Renal cortical epithelial cell (primary cell): ENCODE measurements at regions not wholly inside any gene's neighbourhood (a gene's known extent, or its start where the extent isn't known, plus 50 kb on each side); places are given as distances from the start of the nearest gene placed in this dataset.
"Not testable (repeated sequence)": the region's sequence is repeated elsewhere in the genome, so short reads cannot be mapped to it uniquely, and the experiment has no call there.

Experiments used
- DNase-seq: peaks from one replicate; pipeline ENCODE4 v3.0.0-alpha.2; 2011; ENCODE audit warnings: low read depth

GRCh38 chr6:30832864-30833263, 51.5 kb upstream of the DDR1 start:
- DNase-seq: no peak

DNA sequence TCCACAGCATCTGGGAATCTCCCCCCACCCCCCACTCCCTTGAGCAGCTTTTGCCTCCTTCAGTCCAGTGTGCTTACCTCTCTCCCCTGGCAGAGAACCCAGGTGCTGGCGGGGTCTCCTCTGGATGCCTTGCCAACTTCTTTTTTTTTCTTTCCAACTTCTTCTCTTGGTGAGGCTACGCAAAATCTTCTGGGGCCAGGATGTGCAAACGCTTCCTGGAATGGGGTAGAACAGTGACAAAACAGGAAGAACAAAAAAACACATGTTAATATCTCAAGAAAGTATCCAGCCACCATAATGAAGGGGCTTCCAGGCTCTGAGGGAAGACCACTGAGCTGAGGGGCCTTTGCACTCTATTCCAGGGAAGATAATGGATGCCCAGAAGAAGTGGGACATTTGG, 53.9 kb upstream of the DDR1 start:
- no peak for DNase-seq

GRCh38 chr6:30829639-30830255, 54.6 kb upstream of the DDR1 start:
- DNase-seq: no peak

DNA sequence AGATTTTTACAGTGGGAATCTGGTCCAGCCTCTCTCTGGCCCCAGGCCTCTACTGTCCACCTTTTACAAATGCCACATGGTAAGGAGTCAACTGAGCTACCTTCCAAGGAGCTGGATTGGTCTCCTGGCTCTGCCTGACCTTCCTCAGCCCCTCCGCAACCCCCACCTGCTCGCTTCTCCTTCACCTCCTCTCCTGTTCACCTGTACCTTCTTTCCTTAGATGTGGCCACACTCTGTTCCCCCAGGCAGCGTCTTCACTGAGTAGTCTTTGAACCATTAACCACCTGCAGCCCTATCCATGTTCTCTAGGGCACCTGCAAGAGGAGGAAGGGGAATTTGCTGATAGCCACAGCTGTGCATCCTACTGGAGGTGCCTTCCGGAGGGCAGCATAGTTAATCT, 55.3 kb upstream of the DDR1 start:
- no peak for DNase-seq

DNA sequence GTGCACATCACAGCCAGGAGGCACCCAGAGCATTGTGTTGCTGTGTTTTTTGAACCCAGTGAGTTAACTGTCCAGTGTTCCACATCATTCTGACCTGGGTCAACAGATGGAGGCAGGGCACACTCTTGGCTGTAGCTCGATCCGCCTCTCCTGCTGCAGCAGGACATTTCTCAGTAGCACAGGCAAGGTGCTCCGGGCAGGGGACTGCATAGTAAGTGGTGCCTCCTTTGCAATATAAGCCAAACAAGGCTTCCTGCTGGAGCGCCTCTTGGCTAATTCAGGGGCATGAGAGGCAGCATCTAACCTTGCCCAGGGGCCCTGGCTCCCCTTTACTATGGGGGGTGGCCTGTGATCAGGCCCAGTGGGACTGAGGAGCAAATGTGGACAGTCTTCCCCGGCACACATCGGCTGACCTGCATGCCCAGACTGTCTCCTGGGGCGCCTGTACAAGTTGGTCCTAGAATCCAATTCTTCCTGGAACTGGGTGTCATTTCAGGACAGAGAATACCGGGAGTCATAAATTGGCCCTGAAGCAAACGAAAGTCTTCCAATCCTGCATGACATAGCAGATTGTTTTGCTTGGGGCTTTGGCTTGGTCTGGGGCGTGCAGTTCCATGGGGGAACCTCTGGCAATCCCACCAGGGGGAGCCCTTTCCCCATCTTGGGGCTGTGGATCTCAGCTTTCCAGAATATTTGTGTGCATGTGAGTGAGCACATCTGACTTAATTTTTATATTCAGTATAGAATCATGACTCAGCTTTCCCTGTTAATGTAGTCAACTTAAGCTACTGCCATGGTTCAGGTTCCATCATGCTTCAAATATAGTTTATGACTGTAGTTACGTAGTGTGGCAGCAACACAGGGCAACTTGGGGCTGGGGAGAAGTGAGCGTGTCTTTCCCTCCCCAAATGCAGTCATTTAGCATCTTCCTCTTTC, 56.0 kb upstream of the DDR1 start:
- DNase-seq: peak; percentile 72

- DNase-seq: peak; percentile 59
Measured at GRCh38 chr6:30826961-30827342, 57.4 kb upstream of the DDR1 start.

- no peak for DNase-seq
Measured at GRCh38 chr6:30824698-30825097, 59.6 kb upstream of the DDR1 start.

- DNase-seq: no peak
Measured at GRCh38 chr6:30823534-30823865, 60.8 kb upstream of the DDR1 start.

DNA sequence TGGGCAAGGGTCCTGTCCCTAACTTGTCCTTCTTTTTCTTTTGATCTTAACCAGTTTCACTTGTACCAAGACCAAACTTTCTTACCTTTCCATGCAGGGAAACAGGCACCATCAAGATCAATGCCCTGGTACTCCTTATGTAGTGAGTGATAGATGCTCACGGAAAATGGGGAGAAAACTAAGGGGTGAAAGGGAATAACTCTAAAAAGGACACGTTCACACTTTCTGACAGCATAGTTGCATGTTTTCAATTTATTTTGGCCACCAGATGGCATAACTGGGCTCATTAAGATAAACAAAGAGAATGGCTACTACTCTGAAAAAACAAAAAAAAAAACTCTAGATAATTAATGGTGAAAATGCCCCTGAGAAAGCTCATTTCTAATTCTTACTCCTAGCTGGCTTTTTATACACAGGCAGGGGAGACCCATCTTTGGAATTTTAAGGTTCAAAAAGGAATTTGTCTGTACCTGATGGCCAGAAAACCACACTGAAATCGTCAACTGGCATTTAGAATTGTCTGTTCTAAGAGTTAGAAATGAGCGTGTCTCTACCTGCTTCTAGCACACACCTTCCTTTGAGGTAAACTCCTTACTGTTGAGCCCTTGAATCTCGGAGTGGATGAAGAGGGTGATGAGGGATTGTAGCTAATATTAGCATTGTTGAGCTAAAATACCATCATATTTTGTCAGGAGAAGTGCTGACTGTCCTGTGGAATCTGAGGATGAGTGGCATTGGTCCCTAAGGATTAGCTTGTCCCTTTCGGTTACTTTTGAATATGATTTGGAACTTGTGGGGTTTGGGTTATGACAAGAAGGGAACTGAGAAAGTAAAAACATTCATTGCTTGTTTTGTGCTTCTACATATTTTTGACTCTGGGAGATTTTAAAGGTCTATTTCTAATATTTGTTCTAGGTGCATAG, 62.2 kb upstream of the DDR1 start:
- DNase-seq: peak; percentile 59

DNA sequence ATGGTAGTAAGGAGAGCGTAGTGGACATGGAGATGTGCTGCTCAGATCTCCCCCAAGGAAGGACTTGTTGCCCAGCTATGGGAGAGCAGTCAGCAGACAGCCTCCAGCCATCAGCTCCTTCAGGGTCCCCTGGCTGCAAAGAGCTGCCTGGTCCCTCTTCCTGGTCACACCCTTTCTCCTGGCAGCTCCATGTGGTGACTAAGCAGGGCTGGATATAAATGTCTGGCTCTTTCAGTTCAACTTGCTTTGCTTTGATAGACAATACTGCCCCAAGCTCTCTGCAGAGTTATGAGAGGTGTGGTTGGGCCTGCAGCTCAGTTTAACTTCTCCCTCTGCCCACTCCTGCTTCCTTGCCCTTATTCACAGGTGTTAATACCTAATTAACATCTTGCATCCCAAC, 64.1 kb upstream of the DDR1 start:
- DNase-seq: peak; percentile 93

GRCh38 chr6:30819297-30819917, 64.9 kb upstream of the DDR1 start:
- no peak for DNase-seq

DNA sequence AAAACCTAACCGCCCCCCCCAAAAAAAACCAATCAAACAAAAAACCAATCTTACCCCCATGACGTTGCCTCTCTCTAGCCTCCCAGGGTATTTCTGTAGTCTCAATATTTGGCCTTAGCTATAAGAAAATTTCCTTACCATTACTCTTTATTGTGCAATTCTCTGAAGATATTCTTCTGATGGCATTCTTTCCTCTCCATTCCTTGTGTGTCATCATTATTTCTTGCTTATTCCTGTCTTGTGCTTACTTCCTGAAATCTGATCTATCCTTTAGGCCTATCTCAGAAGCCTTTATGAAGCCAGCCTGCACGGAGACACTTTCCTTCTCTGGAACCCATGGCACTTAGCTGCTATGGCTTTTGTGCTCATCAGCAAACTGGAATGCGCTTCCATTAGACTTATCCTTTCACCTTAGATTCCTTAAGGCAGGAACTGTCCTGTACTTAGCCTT, 65.9 kb upstream of the DDR1 start:
- peak; percentile 76 for DNase-seq

DNA sequence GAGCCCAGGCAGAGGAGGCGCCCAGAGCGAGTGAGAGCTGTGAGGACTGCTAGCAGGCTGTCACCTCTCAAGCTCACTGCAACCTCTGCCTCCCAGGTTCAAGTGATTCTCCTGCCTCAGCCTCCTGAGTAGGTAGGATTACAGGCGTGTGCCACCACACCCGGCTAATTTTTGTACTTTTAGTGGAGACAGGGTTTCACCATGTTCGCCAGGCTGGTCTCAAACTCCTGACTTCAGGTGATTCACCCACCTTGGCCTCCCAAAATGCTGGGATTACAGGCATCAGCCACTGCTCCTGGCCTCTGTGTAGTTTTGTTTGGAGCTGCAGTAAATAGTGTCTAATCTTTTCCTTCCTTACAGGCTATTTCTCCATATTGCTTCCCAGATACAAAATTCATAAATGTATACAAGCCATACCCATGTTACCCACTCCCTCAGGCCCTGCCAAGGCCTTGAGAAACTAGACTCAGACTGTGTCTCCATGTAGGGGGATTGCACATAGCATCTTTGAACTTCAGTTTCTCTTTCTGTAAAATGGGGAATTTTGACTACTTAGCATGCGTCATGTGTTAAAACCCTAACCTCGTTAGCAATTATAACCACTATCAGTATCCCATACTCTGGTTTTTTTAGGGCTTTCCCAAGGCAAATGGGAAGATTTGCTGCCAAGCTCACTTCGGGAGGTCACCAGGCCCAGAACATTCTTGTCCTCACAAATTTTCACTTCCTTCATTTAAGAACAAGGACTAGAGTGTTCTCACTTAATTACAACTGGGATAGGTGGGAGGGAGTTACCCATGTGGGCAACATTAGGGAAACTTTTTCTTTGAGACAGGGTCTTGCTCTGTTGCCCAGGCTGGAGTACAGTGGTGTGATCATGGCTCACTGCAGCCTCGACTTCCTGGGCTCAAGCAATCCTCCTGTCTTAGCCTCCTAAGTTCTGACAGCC, 67.3 kb upstream of the DDR1 start:
- no peak for DNase-seq

DNA sequence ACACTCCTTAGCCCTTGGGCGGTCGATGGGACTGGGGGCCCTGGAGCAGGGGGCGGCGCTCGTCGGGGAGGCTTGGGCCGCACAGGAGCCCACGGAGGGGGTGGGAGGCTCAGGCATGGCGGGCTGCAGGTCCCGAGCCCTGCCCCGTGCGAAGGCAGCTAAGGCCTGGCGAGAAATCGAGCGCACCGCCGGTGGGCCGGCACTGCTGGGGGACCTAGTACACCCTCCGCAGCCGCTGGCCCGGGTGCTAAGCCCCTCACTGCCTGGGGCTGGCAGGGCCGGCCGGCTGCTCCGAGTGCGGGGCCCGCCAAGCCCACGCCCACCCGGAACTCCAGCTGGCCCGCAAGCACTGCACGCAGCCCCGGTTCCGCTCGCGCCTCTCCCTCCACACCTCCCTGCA, 68.0 kb upstream of the DDR1 start:
- not testable (repeated sequence) for DNase-seq

DNA sequence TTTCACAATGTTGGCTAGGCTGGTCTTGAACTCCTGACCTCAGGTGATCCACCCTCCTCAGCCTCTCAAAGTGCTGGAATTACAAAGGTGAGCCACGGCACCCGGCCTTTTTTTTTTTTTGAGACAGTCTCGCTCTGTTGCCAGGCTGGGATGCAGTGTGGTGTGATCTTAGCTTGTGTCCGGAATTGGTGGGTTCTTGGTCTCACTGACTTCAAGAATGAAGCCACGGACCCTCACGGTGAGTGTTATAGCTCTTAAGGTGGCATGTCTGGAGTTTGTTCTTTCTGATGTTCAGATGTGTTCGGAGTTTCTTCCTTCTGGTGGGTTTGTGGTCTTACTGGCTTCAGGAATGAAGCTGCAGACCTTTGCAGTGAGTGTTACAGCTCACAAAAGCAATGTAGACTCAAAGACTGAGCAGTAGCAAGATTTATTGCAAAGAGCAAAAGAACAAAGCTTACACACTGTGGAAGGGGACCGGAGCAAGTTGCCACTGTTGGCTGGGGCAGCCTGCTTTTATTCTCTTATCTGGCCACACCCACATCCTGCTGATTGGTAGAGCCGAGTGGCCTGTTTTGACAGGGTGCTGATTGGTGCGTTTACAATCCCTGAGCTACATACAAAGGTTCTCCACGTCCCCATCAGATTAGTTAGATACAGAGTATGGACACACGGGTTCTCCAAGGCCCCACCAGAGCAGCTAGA, 69.1 kb upstream of the DDR1 start:
- not testable (repeated sequence) for DNase-seq

DNA sequence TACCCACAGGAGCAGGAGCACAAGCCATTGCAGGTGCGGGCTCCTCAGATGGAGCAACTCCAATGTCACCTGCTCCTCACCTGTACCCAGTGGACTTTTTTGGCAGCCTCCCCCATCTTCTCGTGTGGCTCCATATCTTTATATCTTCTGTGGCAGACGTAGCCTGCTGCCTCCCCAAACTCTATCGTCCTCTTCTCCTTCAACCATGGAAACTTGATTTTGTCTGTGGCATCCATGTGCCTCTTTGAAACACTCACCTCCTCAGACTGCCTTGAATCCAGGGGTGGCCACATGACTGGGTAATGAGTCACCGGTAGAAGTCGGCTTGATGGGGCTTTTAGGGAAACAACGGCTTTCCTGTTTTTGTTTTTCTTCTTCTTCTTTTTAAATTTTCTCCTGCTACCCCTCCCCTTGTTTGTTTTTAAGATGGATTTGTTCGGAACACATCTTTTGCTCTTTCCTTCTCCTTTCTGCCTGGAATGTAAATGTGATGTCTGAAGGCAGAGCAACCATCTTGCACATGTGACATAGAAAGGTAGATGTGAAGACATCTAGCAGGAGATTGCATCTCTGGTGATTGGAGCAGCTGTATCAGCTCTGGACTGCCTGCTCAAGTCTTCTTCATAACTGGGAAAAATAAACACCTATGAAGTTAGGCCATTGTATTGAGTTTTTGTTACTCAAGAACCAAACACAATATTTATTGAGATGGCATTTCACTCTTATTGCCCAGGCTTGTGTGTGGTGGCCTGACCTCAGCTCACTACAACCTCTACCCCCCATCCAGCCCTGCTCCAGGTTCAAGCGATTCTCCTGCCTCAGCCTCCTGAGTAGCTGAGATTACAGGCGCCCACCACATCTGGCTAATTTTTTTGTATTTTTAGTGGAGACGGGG, 69.9 kb upstream of the DDR1 start:
- peak; percentile 82 for DNase-seq

GRCh38 chr6:30813631-30814145, 69.3 kb upstream of the IER3 start:
- DNase-seq: peak; percentile 38

DNA sequence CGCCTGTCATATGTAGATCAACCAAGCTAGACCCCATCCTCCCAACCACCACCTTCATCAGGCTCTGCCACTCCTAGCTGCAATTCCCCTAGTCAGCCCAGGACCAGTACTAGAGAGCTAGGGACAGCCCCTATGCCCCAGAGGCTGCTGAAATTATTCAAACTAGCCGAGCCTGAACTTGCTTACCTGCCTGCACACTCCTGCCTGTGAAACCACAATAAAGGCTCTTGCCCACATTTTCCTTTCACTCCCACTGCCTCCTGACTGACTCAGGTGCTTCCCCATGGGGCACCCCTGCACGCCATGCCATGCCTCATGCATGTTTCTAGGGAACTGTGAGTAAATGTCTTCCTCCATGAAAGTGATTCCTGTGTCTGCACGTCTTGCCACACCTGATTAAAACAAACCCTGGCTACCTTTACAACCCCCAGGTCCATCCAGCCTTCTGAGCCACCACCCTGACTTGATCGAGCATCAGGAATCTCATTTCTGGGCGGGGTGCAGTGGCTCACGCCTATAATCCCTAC, 66.5 kb upstream of the IER3 start:
- DNase-seq: peak; percentile 81
